ENCODE measurements at regions not wholly inside any gene's neighbourhood (a gene's known extent, or its start where the extent isn't known, plus 50 kb on each side); places are given as distances from the start of the nearest gene placed in this dataset.

DNA sequence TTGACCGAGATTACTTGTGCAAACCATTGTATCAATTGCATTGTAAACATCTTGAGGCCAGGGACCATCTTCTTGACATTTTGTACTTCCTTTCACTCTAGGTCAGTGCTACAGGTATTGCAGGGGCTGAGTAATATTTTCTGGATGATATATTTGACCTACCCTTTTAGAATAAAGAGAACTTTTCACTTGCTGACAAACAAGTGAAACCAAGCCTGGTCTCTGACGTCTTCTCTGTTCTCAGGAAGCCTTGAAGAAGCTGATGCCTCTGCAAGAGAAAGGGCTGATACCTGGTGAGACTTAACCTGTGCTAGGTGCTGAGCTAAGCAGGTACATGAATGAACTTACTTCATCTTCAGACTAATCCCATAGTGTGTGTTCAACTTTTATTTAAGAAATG is 60.5 kb upstream of the GGTLC1 start:
- no peak for DNase-seq

DNA sequence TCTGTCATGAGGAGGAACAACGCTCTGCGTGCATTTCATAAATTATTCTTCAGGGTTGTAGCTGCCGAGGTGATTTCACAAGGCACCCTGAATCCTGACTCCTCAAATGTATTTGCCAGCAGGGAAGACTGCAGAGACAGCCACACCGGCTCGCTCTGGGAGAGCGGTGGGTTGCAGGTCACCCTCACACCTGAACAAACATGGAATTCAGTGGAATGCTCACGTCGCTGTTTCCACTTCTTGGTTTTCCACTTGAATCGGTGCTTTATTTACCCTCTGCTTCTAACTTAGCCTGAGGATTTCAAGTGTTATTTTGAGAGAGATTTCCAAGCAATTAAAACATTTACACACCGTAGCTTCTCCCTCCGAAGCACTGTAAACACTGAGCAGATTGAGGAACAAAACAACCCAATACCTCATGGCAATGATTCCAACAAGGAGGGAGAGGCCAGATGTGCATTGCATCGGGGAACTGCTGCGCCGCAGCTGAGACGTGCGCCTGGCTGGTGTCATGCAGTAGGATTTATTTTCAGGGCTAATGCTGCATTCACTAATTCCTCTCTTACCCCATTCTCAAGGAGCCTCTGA is 59.5 kb upstream of the GGTLC1 start:
- no peak for DNase-seq

DNA sequence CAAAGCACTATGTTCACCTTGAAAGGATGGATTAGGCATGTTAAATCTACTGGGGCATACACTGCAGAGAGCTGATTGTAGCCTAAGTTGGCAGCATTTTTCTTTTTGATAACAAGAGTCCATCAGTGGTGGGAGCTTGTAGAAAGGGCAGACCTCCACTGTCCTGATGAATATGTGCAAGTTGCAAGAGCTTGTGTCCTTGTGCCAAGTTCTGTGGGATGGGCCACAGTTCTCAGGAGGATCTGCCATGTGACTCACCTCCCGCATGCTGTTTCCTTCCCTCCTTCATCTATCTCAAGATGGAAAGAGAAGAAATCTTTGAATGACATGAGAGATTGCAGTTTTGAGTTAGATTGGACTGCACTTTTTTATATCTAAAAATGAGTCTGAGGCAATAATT is 58.3 kb upstream of the GGTLC1 start:
- no peak for DNase-seq

GRCh38 chr20:24045621-24046318 is 57.2 kb upstream of the GGTLC1 start:
- DNase-seq, result no peak

DNA sequence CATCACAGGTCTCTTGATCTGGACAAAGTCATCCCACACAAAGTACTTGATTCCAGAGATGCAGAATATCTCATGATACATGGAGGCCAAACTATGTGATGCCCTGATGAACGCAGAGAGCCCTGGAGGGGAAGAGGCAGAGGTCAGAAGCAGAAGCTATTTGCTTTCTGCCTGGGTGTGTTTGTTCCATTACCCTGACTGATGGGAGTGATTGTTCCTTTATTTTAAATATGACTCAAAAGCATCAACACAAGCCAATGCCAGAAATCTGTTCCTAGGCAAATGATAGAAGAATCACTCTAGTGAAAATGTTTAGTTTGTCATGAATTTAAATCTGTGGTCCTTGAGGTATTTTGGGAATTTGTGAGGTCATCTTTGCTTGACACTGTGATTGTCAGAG is 54.7 kb upstream of the GGTLC1 start:
- DNase-seq, result no peak

DNA sequence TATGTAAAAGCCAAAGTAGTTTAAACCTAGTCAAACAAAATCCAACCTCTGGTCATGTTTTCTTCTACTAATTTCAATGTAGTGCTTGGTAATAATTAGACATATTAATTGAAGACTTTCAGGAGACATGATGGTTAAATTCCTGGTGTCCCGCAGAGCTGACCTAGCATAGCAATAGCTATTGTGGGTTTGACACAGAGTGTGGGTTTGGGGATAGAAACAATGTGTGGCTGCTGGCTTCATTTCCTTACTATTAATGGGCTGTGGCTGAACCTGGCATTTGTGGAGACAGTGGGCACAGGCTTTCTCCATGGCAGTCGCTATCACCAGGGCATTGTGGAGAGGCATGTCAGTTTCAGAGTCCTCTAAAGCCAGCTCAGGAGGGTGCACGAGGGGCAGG is 54.1 kb upstream of the GGTLC1 start:
- no peak for DNase-seq

- no peak for DNase-seq
Measured at GRCh38 chr20:24040896-24041459, 52.4 kb upstream of the GGTLC1 start.

DNA sequence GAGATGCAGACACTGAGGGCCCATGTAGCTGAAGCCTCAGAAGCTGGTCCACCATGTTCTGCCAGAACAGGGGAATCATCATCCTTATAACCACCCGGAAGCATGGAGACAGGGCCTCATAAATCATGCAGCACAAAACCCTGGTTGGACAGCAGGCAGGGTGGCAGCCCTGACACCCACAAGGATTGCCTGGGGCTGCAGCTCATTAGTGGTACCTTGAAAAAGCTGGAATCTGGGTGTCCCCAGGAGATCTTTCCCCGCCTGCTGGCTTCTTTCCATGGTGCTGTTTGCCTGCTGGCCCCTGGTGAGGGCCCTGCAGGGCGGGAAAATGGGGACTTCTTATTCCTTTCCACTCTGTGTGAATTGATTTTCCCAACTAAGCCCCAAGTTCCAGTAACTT is 50.6 kb upstream of the GGTLC1 start:
- DNase-seq, result no peak

All from NCI-H2107 (cell line).